Neural cell (in vitro differentiated cells): ENCODE measurements at regions not wholly inside any gene's neighbourhood (a gene's known extent, or its start where the extent isn't known, plus 50 kb on each side); places are given as distances from the start of the nearest gene placed in this dataset.

Experiments
- EP300 ChIP-seq: fragments of 450-650 bp; conservative IDR thresholded peaks from 2 replicates; pipeline ENCODE4 v1.6.1; 2014; ENCODE audit warnings: antibody characterized with exemption, mild to moderate bottlenecking, moderate library complexity; ENCODE audit not compliant: poor library complexity, severe bottlenecking
- EZH2 ChIP-seq: fragments of 200-600, 300-800 bp; shearing (Covaris generic), sonication (generic); IDR thresholded peaks from 2 replicates; pipeline ENCODE4 v1.6.1; 2014; ENCODE audit warnings: antibody characterized with exemption, low read length, borderline replicate concordance, mild to moderate bottlenecking; ENCODE audit not compliant: insufficient read depth, poor library complexity, severe bottlenecking
- POLR2AphosphoS5 ChIP-seq: IDR thresholded peaks from 2 replicates; pipeline ENCODE4 v1.6.1; 2012
- TAF1 ChIP-seq: IDR thresholded peaks from 2 replicates; pipeline ENCODE4 v1.6.1; 2012; ENCODE audit warnings: low read depth
- TF ChIP-seq, protein P1 (sequence below): fragments of 450-650 bp; IDR thresholded peaks from 2 replicates; pipeline ENCODE4 v1.5.1; 2014; ENCODE audit warnings: antibody characterized with exemption, mild to moderate bottlenecking, moderate library complexity; ENCODE audit not compliant: poor library complexity, severe bottlenecking
- TF ChIP-seq, protein P2 (sequence below): IDR thresholded peaks from 2 replicates; pipeline ENCODE4 v1.6.1; 2012; ENCODE audit warnings: borderline replicate concordance

GRCh38 chr6:25137480-25137879 lies 141.7 kb upstream of the CARMIL1 start:
- TF ChIP-seq EP300: no peak
- no peak for TF ChIP-seq EZH2
- TF ChIP-seq, protein P1, sequence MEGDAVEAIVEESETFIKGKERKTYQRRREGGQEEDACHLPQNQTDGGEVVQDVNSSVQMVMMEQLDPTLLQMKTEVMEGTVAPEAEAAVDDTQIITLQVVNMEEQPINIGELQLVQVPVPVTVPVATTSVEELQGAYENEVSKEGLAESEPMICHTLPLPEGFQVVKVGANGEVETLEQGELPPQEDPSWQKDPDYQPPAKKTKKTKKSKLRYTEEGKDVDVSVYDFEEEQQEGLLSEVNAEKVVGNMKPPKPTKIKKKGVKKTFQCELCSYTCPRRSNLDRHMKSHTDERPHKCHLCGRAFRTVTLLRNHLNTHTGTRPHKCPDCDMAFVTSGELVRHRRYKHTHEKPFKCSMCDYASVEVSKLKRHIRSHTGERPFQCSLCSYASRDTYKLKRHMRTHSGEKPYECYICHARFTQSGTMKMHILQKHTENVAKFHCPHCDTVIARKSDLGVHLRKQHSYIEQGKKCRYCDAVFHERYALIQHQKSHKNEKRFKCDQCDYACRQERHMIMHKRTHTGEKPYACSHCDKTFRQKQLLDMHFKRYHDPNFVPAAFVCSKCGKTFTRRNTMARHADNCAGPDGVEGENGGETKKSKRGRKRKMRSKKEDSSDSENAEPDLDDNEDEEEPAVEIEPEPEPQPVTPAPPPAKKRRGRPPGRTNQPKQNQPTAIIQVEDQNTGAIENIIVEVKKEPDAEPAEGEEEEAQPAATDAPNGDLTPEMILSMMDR: no peak
- no peak for TF ChIP-seq TAF1
- TF ChIP-seq, protein P2, sequence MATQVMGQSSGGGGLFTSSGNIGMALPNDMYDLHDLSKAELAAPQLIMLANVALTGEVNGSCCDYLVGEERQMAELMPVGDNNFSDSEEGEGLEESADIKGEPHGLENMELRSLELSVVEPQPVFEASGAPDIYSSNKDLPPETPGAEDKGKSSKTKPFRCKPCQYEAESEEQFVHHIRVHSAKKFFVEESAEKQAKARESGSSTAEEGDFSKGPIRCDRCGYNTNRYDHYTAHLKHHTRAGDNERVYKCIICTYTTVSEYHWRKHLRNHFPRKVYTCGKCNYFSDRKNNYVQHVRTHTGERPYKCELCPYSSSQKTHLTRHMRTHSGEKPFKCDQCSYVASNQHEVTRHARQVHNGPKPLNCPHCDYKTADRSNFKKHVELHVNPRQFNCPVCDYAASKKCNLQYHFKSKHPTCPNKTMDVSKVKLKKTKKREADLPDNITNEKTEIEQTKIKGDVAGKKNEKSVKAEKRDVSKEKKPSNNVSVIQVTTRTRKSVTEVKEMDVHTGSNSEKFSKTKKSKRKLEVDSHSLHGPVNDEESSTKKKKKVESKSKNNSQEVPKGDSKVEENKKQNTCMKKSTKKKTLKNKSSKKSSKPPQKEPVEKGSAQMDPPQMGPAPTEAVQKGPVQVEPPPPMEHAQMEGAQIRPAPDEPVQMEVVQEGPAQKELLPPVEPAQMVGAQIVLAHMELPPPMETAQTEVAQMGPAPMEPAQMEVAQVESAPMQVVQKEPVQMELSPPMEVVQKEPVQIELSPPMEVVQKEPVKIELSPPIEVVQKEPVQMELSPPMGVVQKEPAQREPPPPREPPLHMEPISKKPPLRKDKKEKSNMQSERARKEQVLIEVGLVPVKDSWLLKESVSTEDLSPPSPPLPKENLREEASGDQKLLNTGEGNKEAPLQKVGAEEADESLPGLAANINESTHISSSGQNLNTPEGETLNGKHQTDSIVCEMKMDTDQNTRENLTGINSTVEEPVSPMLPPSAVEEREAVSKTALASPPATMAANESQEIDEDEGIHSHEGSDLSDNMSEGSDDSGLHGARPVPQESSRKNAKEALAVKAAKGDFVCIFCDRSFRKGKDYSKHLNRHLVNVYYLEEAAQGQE: no peak
- TF ChIP-seq POLR2AphosphoS5: no peak
